ENCODE measurements at regions not wholly inside any gene's neighbourhood (a gene's known extent, or its start where the extent isn't known, plus 50 kb on each side); places are given as distances from the start of the nearest gene placed in this dataset.

- DNase-seq (ENCODE audit: low read depth in 2 of 2): no peak
These were observed 151.2 kb upstream of the TNR start for GRCh38 chr1:175894581-175894980.

GRCh38 chr1:175893192-175893591 lies 149.8 kb upstream of the TNR start:
- no peak for DNase-seq (ENCODE audit: low read depth in 2 of 2)

GRCh38 chr1:175892686-175893085 lies 149.3 kb upstream of the TNR start:
- DNase-seq (ENCODE audit: low read depth in 2 of 2): no peak

GRCh38 chr1:175891783-175892309 lies 148.5 kb upstream of the TNR start:
- DNase-seq (ENCODE audit: low read depth in 2 of 2): no peak

- DNase-seq (ENCODE audit: low read depth in 2 of 2): no peak
These were observed 147.6 kb upstream of the TNR start for GRCh38 chr1:175890958-175891357.

GRCh38 chr1:175889848-175890247 lies 146.5 kb upstream of the TNR start:
- DNase-seq (ENCODE audit: low read depth in 2 of 2): no peak

GRCh38 chr1:175888996-175889395 lies 145.6 kb upstream of the TNR start:
- no peak for DNase-seq (ENCODE audit: low read depth in 2 of 2)

GRCh38 chr1:175887981-175888428 lies 144.6 kb upstream of the TNR start:
- DNase-seq (ENCODE audit: low read depth in 2 of 2): peak in 1 of 2 experiments; percentile 2

GRCh38 chr1:175887521-175887920 lies 144.1 kb upstream of the TNR start:
- no peak for DNase-seq (ENCODE audit: low read depth in 2 of 2)

- peak; percentile 15 to 18 for DNase-seq (ENCODE audit: low read depth in 2 of 2)
These were observed 141.9 kb upstream of the TNR start for GRCh38 chr1:175885326-175885725.

- DNase-seq (ENCODE audit: low read depth in 2 of 2): no peak
These were observed 141.0 kb upstream of the TNR start for GRCh38 chr1:175884369-175884768.

- DNase-seq (ENCODE audit: low read depth in 2 of 2): no peak
These were observed 138.8 kb upstream of the TNR start for GRCh38 chr1:175882192-175882591.

- DNase-seq (ENCODE audit: low read depth in 2 of 2): no peak
These were observed 138.0 kb upstream of the TNR start for GRCh38 chr1:175881246-175881976.

- no peak for DNase-seq (ENCODE audit: low read depth in 2 of 2)
These were observed 135.4 kb upstream of the TNR start for GRCh38 chr1:175878775-175879174.

- no peak for DNase-seq (ENCODE audit: low read depth in 2 of 2)
These were observed 134.7 kb upstream of the TNR start for GRCh38 chr1:175877939-175878737.

GRCh38 chr1:175875556-175875955 lies 132.2 kb upstream of the TNR start:
- no peak for DNase-seq (ENCODE audit: low read depth in 2 of 2)

GRCh38 chr1:175874081-175874480 lies 130.7 kb upstream of the TNR start:
- no peak for DNase-seq (ENCODE audit: low read depth in 2 of 2)

- no peak for DNase-seq (ENCODE audit: low read depth in 2 of 2)
These were observed 130.0 kb upstream of the TNR start for GRCh38 chr1:175873290-175873935.

GRCh38 chr1:175872588-175872987 lies 129.2 kb upstream of the TNR start:
- DNase-seq (ENCODE audit: low read depth in 2 of 2): no peak

- DNase-seq (ENCODE audit: low read depth in 2 of 2): no peak
These were observed 128.3 kb upstream of the TNR start for GRCh38 chr1:175871647-175872046.

- no peak for DNase-seq (ENCODE audit: low read depth in 2 of 2)
These were observed 126.8 kb upstream of the TNR start for GRCh38 chr1:175870217-175870616.

- DNase-seq (ENCODE audit: low read depth in 2 of 2): no peak
These were observed 123.4 kb upstream of the TNR start for GRCh38 chr1:175866776-175867175.
